CD4-positive, alpha-beta T cell treated with Interleukin-6 for 4 hours (primary cell): ENCODE measurements at regions not wholly inside any gene's neighbourhood (a gene's known extent, or its start where the extent isn't known, plus 50 kb on each side); places are given as distances from the start of the nearest gene placed in this dataset.
"Not testable (repeated sequence)": the region's sequence is repeated elsewhere in the genome, so short reads cannot be mapped to it uniquely, and the experiment has no call there.

Experiments
- DNase-seq: peaks from one replicate; pipeline ENCODE4 v3.0.0-alpha.2; 2020; ENCODE audit warnings: mixed read lengths

DNA sequence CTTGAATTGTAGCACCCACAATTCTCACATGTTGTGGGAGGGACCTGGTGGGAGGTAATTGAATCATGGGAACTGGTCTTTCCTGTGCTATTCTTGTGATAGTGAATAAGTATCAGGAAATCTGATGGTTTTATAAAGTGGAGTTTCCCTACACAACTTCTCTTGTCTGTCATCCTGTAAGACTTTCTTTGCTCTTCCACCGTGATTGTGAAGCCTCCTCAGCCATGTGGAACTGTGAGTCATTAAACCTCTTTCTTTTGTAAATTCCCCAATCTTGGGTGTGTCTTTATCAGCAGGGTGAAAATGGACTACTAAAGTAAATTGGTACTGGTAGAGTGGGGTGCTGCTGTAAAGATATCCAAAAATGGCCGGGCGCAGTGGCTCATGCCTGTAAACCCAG is 215.6 kb downstream of the LIG4 start:
- DNase-seq: no peak

DNA sequence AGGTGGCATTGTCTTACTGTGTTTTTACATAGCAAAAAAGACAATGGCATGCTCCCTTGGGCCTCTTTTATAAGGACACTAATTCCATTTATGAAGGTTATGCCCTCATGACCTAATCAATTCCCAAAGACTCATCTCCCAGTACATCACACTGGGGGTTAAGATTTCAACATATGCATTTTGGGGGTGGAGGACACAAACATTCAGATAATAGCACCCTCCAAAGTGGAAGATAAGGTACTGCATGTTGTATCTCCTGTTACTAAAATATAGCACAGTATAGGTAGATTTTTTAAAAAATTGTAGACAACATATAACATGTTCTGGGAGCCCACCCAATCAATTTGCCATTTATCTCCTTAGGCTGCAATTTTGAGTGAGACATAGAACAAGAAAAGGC is 221.2 kb downstream of the LIG4 start:
- no peak for DNase-seq

DNA sequence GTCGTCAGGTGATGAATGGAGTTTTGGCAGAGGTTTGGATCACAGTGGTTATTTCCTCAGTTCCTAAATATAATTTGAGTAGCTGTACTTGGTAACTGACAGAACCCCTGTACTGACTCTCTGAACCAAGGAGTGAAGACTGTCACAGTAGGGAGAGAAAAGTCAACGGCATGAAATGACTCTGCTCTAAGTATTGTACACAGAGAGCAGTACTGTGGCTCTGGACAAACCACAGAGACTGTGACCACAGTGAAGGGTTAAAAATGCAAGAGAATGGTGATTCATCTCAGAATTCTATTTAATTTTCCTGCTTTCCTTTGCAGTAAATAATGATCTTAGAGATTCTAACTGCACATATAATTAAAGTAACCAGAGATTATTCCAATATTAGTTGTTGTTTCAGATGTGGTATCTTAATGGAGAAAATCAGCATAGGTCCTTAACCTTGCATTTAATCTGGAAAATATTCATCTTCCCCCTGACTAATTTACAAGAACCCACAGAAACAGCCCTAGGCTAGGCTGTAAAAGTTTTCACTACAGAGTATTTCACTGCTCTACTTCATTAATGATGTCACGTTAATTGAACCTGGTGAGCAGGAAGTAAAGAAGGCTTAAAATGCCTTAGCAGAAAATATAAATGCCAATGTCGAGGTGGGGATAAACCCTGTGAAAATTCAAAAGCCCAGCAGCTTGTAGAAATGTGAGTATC is 221.9 kb downstream of the LIG4 start:
- DNase-seq: no peak

DNA sequence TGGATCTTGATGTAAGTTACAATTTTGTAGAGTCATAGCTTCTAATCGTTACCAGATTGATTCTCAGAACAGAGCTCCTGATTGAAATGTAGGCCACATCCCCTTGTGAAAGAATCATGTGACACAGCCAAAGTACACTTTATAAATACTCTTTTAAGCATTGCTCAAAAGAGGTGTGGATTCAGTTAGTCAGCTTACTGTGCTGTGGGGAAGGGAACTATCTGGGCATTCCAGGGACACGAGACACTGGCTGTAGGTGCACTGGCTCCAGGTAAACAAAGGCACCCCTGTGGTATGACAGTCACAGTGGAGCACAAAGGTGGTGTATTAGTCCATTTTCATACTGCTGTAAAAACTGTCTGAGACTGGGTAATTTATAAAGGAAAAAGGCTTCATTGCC is 222.8 kb downstream of the LIG4 start:
- no peak for DNase-seq

DNA sequence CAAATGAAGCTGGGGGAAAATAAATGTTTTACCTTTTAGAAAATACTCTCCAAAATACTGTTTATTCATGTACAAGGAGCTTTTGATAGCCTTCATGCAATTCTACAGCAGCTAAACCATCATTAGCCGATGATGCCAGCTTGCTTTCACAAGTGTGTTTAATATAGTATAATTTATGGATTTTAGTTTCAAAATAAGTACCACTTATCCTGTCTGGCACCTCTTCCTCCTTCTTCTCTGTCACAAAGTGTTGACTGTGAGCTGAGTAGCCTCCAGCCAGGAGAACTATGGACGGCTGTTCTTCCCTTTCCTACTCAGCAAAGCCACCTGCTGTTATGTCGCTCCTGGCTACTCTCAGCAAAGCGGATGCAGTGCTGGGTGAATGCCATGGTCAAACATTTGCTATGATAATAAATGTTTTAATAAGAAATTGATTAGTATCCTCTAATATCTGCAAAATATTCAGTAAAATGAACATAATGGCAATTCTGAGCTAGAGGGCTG is 238.2 kb downstream of the LIG4 start:
- no peak for DNase-seq

DNA sequence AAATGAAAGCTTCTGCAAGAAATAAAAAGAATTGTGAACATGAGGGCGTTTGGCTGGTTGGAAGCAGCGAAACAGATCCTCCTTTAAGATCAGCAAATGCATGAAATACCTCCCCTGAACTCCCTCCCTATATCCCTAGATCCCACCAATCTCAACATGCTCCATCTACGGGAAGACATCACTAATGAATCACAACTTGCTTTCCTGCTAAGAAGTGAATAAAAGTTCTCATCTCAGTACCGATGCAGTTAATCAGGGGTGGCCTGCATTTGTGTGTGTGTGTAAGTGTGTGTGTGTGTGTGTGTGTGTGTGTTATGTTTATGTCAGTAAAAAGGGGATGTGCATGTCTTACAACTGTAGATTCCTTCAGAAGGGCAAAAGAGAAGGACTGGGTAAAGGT is 238.7 kb downstream of the LIG4 start:
- no peak for DNase-seq

DNA sequence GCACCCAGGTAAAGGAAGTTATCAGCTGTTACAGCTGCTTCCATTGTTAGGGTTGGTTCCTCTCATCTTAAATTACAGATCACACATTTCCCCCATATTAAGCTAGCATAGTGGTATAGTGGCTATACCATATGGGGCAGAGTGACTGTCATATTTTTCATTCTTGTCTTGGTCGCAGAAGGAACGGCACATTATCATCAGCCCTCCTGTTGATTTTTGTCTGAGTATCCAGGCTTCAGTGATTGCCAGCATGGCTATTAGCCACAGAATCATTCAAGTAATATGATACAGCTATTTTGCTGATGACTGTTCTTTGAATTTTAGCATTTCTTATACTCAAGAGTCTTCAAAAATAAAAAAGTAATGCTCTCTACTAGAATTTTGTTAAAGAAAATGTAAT is 240.9 kb downstream of the LIG4 start:
- DNase-seq: no peak

DNA sequence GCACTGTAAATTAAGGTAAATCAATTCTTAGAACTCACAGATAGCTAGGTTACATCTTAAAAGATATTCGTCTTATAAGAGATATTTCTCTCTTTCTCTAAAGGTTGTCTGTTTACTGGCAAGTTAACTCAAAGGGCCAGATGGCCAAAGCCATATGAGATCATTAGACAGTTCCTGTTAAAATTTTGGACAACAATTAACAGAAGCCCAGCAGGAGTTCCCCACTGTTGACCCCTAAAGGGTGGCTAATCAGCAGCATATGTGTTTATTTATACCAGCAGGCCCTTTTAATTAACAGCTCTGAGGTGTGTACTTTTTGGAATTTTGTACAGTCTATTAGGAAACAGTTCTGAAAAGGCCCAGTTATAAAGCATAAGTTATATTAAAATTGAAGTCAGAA is 245.8 kb downstream of the LIG4 start:
- no peak for DNase-seq

DNA sequence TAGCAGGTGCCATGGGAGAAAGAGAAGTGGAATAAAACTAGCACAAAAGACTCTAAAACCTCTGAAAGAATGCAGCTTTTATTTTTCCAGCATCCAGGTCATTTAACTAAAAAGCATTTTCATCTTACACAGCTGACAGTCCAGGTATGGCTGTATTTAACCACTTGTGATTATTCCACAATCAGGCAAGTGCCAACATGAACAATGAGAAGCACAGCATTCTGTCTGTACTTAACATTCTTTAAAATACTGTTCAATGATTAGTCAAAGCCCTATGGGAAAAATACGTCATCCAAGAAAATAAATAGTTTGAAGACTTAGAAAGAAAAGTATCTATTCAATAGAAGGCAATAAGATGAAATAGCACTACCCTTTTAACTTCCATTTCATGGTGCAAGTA is 246.9 kb downstream of the LIG4 start:
- DNase-seq: no peak

DNA sequence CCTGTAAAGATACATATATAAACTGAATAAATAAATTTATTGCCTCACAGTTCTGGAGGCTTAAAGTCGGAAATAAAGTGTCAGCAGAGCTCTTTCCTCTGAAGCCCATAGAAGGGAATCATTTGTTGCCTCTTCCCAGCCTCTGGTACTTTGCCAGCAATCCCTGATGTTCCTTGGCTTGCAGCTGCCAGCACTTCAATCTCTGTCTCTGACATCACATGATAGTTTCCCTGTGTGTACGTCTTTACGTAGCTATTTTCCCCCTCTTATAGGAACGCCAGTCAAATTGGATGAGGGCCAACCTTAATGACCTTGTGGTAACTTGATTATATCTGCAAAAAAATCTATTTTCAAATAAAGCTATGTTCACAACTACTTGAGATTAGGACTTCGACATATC is 250.9 kb downstream of the LIG4 start:
- no peak for DNase-seq

DNA sequence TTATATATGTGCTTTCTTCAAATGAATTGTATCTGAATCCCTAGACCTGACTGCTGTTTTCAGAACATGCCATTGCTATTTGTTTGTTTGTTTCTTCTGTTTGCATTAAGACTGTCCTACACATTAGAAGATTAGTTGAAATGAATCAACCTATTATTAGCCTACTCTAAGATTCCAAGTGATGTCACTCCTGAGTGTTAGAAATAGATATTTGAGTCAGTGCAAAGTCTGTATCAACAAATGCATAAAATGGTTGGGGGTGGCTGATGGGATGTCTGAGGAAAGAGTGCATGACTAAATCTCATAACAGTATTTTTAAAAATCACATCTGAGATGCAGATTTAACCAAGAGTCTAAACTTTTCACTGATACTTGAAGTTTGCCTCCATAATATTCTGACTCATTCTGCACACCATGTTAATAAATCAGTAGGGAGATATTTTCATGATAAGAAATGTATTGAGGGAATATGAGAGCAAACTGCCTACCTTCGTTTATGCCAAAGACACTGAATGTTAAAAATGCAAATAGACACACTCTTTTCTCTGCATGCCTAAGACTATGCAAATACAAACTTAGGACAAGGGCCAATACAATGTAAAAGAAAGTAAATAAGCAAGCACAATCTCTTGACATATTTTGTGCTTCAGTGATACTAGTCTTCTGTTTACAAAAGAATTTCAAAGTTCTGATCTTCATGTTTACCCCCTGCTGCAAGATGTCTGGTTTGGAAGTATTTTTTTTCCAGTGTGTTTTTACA is 253.3 kb downstream of the LIG4 start:
- no peak for DNase-seq

DNA sequence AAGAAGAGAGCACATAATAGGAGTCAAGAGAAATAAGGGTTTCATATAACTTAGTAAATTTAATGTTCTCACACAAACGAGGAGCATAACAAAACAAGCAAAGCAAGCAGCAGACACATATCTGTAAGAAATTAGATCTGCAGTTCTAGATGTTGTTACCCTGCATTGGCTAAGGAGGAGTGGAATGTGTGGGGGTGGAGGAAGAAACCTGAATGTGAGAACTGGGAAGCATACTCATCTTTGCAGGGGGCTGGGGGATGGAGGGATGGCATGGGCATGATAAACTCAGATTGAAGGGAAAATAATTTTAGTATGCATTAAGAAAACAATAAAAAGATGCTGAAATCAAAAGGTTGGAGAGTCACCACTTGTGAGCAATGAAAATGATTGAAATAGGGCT is 255.0 kb downstream of the LIG4 start:
- DNase-seq: no peak

DNA sequence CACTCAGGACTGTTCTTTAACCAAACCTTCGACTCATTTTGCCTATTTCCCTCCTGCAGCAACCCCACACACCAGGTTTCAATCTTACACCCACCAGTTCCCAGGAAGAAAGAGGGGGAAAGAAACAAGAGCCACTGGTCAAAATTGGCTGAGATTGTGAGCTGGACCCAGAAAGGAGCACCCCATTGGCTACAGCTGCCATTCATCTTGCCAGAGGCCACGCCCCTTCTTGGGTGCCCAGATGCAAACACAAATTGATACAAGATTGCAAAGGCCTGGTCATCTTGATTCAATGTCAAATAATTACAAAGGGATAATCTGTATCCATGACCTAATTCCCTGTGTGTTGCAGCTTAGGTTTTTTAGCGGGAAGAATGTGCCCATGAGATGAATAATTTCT is 258.4 kb downstream of the LIG4 start:
- DNase-seq: no peak

DNA sequence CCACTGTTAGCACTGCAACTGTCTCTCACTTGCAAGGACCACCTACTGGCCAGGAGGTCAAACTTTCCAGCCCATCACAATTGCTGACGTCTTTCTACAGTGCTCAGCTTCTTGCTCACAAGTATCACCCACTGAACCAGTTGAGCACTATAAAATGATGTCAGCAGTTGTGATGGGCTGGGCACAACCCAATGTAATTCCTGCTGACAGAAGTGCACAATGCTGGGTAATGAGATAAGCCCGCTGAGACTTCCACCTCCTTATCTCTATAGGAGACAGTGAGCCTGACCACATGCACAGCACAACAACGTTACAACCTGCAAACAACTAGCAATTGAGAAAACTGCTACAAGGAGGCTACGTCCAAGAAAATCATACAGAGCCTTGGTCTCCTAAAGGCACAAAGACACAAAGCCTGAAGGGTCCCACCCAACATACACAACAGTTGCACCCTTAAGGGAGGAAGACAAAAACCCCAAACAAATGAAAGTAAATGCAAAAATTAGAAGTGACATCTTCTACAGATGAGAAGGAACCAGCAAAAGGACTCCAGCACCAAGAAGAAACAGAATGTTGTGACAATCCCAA is 273.2 kb downstream of the LIG4 start:
- DNase-seq: no peak

DNA sequence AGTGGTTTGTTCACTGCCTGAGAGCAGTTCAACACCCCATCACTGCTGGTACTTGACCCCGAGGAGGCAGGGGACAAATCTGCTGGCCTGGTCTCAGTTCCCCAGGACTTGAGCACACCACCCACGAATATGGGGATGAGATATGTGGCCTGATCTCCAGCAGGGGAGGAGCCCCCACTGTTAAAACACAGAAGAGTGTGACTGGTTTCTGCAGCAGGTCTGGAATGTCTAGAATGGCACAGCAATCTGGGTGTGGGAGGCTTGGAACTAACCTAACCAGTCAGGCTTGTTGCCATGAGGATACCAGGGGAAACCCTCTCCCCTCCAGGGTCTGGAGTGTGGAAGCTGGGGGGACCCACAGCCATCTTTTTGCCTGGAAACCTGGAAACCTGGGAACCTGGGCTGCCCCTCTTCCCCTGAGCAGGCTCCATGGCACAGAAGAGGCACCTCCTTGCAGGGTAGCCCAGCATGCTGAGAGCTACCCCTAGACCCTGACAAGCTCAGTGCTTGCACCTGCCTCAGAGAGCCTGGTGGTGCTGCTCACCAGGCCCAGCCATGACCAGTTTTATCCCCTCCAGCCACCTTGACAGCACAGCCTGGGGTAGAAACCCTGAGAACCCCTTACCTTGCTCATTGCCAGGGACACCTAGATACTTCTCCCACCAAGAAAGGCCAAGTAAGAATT is 273.8 kb downstream of the LIG4 start:
- DNase-seq: no peak

DNA sequence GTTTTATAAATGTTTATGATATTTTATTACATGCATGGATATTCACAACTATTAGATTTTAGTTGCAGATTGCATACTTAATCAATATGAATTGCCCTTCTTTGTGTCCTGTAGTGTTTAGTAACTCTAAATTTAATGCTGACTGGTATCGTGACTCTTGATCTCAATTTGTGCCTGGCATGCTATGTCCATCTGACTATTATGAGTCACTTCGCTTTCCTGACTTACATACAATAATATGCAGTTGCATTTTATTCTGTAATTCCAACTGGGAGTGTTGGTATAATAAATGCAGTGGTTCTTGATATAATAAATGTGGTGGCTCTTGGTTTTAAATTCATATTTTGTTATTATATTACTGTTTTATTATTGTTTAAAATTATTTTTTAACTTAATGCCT is 277.5 kb downstream of the LIG4 start:
- no peak for DNase-seq

DNA sequence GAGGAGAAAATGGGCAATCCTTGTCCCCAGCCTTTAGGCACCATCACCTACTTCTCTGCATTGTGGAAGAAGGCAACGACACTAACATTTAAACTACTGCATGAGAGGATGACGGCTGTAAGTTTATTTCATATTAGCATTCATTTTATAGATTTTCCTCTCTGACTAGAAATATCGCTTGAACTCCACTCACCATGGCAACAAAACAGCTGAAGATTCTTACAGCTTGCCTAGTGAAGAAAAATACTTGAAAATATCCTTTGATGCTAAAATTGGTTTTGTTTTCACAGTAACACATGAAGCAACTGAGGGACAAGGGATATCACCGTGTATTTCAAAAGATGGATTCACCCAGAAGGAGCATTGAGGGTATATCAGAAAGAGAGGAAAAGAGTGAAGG is 284.3 kb downstream of the LIG4 start:
- DNase-seq: no peak

DNA sequence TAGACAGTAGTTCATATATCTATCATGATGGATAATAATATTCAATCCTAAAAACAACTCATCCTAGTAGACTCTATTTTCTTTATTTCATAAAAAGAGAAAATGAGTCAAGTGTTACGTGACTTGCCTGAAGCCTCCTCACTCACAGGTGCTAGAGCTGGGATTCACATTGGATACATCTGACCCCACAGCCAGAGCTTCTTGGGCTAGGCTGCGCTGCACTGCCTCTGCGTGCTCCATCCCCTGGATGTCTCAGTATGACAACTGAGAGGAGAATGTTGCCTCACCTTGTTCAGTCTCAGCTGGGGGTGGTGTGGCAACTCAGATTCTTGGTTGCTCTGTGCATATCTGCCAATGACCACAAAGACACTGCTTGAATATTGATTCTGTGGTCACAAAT is 286.6 kb downstream of the LIG4 start:
- no peak for DNase-seq

DNA sequence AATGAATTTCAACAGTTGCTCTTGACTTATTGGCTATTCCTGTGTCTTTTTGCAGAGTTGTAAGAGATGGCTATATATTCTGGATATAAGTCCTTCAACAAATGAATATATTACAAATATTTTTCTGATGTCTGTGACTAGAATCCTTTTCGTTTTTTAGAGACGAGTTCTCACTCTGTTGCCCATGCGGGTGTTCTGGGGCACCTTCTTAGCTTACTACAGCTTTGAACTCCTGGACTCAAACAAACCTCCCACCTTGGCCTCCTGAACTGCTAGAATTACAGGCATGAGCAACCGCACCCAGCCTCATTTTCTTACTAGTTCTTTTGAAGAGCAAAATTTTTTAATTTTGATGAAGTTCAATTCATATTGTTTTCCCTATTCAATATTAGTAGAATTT is 287.8 kb downstream of the LIG4 start:
- DNase-seq: no peak

DNA sequence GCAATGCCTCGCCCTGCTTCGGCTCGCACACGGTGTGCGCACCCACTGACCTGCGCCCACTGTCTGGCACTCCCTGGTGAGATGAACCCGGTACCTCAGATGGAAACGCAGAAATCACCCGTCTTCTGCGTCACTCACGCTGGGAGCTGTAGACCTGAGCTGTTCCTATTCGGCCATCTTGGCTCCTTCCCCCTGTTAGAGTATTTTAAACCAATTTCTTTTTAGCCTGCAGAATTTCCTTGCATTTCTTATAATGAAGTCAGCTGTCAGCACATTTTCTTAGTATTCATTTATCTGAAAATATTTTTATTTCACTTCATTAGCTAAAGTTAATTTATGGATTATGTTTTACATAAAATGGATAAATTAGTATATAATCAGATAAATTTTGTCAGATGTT is 288.8 kb downstream of the LIG4 start:
- not testable (repeated sequence) for DNase-seq

DNA sequence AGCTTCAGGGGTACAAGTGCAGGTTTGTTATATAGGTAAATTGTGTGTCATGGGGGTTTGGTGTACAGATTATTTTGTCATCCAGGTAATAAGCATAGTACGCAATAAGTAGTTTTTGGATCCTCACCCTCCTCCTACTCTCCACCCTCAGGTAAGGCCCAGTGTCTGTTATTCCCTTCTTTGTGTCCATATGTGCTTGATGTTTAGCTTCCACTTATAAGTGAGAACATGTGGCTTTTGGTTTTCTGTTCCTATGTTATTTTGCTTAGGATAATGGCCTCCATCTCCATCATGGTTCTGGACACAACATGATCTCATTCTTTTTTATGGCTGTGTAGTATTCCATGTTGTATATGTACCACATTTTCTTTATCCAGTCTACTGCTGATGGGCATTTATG is 298.4 kb downstream of the LIG4 start:
- DNase-seq: not testable (repeated sequence)

DNA sequence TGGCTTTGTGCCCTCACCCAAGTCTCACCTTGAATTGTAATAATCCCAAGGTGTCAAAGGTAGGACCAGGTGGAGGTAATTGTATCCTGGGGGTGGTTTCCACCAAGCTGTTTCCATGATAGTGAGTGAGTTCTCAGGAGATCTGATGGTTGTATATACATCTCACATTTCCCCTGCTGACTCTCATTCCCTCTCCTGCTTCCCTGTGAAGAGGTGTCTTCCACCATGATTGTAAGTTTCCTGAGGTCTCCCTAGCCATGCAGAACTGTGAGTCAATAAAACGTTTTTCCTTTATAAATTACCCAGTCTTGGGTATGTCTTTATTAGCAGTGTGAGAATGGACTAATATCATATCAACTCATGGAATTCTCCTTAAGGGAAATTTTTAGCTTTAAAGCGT is 302.6 kb downstream of the LIG4 start:
- DNase-seq: no peak

DNA sequence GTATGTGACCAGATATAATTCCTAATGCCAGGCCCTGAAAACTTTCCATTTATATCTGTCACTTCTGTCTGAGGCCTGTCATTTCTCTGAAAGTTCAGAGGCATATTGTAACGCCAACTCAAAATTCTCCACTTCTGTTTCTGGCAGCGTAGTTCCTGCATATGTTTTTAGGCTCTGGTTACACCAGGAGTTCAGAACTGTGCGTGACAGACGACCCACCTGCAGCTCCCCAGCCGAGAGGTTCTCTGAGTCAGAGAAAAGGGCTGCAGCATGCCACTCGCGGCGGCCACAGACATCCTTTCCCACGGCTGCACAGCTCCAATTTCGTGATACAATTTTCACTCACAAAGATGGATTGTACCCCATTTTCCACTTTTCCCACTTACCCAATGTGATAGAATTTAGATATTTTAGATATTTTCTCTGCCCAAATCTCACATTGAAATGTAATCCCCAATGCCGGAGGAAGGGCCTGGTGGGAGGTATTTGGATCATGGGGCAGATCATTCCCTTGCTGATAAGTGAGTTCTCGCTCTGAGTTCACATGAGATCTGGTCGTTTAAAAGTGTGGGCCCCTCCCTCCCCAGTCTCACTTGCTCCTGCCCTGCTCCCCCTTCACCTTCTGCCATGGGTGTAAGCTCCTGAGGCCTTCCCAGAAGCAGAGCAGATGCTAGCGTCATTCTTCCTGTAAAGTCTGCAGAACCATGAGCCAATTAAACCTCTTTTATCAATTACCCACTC is 308.1 kb downstream of the LIG4 start:
- DNase-seq: no peak
